ENCODE measurements at regions not wholly inside any gene's neighbourhood (a gene's known extent, or its start where the extent isn't known, plus 50 kb on each side); places are given as distances from the start of the nearest gene placed in this dataset.
"Not testable (repeated sequence)": the region's sequence is repeated elsewhere in the genome, so short reads cannot be mapped to it uniquely, and the experiment has no call there.

DNA sequence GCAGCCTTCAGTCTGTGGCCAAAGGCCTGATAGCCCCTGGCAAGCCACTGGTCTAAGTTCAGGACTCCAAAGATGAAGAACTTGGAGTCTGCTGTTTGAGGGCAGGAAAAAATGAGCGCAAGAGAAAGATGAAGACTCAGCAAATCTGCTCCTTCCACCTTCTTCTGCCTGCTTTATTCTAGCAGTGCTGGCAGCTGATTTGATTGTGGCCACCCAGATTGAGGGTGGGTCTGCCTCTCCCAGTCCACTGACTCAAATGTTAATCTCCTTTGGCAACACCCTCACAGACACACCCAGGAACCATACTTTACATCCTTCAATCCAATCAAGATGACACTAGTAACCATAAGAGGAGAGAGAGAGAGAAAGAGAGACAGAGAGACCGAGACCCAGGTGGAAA lies 127.6 kb downstream of the UTP18 start:
- DNase-seq: no peak

DNA sequence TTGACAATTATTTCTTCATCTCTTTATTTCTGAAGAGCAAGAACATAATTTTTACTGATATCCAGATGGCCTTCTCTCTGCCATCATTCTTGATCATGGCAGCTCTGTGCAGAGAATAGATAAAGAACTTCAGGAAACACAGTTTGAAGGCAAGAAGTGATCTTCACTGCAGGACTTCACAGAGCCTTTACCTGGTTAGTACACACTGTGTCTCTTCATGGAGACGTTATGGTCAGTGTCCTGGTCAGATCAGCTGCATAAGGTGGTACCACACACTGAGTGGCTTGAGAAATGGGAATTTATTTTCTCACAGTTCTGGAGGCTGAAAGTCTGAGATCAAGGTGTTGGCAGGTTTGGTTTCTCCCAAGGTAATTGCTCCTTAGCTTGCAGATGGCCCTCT lies 129.5 kb downstream of the UTP18 start:
- no peak for DNase-seq

DNA sequence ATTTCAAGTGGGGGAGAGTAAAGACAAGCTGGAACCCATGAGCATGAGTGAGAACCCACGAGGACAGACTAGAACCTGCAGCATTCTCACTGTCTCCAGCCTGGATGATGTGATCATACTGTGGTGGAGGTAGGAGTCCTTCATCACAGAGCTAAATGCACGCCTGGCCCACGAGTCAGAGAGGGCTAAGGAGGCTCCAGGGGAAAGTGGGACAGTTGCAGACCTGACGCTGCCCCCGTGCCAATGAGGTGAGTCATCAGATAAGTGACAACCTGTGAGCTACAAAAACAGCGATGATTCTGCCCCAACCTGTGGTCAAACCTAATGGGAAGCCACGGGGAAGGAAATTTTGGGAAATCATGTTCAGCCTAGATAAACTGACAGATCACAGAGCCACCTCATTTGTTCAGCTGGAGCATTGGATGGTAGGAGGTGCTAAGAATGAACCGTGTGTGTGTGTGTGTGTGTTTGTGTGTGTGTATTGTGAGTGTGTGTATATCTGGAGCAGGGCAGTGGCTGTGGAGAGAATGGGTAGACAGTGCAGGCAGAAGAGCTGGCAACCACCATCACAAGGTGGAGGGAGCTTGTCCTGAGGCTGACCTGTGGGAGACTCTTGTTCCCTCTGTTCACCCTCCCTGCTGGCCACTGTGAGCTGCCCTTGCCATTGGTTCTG lies 131.8 kb downstream of the UTP18 start:
- DNase-seq: no peak

DNA sequence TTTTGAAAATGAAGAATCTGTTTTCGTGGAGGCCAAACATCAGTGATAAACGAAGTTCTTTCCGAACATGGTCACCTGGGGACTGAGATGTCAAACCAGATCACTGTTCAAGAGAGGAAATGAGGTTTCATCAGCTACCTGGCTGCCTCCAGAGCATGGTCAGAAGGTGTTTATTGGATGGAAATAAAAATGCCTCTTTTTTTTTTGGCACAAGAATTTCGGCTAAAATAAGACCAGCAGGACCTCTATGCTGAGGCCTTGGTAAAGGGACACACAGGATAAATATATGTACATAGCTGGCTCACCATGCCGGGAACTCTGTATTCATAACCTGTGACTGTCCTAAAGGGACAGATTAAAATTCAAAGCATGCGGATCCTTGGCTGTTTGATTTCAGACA lies 135.3 kb downstream of the UTP18 start:
- DNase-seq: no peak

DNA sequence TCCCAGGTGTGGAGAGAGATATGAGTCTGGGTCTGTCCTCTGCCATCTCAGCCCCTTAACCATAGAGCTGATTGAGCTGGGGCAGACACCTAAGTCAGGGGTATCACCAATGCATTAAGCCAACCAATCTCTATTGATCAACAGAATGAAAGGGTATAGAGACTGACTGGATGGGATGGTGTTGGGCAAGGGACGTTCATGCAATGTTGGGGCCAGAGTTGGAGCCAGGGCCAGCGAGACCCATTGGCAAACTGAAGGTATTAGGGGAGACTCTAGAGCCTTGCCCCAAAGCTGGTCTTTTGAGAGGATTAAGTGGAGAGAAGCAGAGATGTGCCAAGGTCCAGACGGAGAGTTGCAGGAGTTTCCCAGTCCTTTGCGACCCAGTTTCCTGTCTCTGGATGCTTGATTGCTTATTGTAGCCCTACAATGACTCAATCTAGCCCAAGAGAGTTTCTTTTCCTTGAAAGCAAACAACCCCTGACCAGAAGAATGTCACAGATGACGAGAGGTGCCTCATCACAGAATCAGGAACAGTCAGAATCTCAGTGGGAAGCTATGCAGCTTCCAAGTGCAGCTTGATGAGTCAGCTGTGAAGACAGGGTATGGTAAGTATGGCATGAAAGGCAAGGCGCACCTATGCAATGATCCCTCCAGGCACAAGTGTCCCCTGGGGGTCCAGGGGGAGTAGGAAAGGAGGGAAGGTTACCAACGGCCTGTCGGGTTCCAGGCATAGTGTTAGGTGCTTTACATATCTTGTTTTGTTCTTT lies 137.2 kb downstream of the UTP18 start:
- DNase-seq: no peak

DNA sequence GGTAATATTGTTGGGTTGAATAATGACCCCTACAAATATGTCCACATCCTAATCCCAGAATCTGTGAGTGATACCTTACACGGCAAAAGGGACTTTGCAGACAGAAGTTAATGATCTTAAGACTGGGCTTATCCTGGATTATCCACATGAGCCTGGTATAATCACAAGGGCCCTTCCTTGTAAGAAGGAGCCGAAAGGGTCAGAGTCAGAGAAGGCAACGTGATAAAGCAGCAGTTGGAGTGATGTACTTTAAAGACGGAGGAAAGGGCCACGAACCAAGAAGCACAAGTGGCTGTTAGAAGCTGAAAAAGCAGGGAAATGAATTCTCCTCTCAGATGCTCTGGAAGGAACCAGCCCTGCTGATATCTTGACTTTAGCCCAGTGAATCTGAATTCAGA lies 137.8 kb downstream of the UTP18 start:
- DNase-seq: no peak

DNA sequence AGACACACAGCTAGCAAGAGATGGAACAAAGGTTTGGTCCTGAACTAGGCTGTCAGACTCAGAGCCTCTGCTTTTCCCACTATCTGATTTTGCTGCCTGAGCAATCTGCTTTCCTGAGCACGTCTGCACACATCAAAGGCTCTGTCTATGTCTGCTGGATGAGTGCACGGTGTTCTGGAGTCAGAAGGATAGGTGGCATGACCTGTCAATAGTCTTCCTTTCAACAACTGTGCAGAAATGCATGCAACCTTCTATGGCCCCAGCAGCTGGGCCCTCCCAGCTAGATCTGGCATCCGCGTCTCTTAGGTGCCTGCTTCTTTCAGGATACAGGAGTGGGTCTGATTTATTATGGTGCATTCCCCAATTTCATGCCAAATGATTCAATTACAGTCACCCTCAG lies 138.3 kb downstream of the UTP18 start:
- no peak for DNase-seq

DNA sequence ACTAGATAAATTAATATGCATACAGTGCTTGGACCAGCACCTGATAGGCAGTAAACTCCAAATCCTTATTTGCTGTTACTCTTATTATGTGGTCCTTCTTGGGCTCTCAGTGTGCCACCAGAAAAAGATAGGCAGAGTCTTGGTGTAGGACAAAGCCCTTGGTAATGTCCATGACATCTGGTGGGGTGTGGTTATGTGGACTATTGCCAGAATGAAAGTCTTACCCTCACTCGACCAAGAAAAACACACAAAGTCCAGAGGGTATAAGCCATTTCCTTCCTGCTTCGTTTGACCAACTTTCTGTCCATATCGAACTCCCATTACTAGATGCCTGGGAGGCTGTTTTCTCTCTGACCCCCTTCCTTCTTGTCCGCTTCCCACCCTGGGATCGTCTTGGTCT lies 140.9 kb downstream of the UTP18 start:
- DNase-seq: no peak

DNA sequence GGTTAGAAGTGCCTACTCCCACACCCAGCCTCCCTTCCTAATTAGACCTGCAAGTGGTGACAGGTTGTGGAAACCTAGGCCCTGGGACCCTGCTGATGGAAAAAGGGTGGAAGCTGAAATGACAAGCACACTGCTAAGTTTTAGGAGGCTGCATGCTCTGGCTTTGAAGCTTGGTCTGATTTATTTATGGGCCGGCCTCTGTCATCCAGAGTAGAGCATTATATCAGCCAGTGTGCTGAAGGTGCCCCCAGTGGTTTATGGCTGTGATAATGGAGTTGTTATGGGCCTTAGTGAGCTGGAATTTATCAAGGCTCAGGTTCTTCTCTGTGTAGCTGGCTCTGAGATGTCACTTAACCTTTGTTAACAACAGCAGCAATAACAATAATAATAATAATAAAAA lies 142.6 kb downstream of the UTP18 start:
- no peak for DNase-seq

DNA sequence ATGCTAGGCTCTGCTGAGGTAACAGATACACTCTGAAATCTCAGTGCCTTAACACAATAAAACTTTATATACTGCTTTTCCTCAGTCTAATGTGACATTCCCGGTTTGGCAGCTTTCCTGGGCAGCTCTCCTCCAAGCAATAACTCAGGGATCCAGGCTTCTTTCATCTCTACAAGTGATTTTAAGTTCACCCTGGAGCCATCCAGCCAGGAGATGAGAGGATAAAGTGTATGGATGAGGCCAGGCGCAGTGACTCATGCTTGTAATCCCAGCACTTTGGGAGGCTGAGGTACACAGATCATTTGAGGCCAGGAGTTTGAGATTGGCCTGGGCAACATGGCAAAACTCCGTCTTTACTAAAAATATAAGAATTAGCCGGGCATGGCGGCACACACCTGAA lies 147.2 kb downstream of the UTP18 start:
- no peak for DNase-seq

DNA sequence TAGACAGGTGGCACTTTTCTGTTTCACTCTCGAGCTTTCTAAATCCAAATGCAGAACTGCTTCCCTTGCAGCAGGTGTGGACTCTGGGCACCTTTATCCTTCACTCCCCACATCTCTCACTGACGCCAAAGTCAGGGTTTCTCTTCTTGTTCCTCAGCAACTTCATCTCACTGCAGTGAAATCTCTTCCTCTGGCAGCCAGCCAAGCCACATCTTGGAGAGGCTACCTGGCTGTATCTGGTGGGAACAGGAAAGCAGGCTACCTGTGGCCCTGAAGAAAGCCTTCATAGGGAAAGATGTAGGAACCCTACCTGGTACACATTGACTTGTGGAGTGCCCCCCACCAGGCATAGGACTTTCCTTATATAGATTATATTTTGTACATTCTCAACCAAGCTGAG lies 159.1 kb downstream of the UTP18 start:
- DNase-seq: no peak

DNA sequence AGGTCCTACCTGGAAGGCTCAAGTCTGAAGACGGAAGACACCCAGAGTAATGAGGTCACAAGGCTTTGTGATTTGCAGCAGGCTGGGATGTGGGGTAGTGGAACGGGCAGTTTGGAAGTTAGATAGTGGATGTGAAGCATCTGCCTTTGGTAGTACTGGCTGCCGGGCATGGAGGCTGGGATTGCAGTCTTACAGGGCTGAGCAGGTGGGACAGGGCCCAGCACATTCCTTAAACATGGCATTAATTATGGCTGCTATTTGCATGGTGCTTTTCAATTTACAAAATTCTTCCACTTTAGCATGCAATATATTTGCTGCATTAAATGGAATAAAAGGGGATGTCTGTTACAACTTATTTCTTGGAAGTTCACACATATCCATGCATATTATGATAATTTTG lies 161.2 kb downstream of the UTP18 start:
- no peak for DNase-seq

DNA sequence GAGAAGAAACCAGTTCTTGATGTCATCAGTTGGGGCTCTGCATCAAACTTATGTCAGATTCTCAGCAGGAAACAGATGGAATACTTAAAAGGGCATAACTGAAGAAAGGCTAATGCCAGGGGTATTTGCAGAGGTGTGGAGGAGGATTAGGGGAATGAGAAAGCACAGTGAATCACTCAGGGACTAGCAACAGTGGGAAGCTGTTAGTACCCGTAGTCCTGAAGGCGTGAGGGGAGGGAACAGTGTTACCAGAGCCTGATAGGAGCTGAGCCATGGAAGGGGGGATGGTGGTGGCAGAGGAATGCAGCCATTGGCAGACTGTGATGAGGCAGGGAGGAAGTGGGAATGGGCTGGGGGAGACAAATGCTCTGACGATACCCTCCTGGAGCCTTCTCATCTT lies 162.3 kb downstream of the UTP18 start:
- no peak for DNase-seq

DNA sequence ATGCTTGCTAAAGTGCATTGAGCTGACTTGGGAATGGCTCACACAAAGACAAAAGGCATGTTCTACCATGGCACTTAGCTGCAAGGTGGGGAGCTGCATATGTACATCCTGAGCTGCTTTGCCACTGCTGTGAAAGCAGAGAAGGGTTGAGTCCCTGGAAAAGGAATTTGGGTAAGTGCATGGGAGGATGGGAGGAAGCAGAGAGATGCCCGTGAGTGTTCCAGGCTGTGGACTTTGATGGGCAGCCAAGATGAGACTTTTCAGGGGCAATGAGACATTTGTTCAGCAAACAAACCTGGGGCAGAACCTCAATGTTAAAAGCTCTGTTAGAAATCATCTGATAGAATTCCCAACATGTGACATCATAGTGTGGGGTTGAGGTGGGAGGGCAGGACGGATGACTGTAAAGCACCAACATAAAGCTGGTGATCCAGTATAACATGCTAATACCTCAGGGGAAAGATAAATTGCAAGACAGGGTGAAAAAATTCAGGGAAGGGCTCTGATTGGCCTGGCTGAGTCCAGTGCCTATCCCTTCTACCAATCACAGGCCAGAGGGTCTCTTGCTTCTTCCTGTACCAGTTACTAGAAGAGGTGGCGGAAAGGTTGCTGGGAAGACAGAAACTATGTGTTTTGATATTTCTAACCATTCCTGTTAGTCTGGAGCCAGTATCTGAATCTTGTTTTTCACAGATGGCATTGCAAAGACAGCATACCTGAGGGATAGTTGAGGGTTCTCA lies 163.2 kb downstream of the UTP18 start:
- DNase-seq: no peak

DNA sequence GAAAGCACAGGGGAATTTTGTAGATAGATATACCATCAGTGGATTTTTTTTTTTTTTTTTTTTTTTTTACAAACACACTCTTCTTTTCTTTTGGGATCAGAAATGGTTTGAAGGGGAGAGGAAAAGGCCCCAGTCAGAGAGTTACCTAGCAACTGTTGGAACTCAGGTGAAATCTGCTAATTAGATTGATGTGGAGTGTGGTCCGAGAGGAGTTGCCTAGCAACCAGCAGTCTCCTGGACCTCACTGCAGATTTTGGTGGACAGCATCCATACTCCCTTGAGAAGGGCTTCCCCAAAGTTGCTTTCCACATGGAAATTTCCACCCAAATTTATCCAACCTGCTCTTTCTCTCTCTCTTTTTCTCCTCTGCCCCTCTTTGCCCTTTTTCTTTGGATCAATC lies 165.4 kb downstream of the UTP18 start:
- no peak for DNase-seq

DNA sequence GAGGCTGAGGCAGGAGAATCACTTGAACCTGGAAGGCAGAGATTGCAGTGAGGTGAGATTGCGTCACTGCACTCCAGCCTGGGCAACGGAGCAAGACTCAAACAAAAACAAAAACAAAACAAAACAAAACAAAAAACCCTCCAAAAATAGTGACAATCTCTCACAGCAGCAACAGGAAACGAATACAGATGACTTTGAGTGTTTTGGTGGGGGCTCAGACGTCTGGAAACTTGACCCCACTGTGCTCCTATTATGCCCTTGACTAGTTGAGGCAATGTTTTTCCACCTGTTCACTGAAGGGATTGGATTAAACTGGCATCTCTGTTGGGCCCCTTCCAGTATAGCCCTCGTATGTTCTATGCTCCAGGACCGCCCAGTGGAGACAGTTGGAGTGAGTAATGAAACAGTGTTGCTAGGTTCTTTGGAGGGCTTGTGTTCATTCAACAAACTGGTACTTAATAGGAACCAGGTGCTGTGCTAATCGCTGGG lies 167.0 kb downstream of the UTP18 start:
- DNase-seq: no peak

DNA sequence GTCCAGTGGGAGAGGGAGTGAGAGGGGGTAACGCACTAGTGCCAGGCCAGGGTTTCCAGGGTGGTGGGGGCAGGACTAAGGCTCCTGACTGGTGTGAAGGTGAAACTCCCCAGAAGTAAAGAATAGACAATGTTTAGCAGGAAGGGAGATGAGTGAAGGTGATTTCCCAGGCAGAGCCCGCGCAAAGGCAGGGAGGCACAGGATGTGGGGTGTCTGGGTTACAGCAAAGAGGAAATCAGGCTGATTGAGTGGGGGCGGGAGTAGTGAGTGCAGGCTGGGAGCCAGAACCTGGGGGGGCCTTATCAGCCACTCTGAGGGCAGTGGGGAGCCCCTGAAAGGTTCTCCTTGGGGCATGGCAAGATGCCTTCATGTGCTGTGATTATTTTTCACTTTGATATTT lies 167.5 kb downstream of the UTP18 start:
- DNase-seq: no peak

DNA sequence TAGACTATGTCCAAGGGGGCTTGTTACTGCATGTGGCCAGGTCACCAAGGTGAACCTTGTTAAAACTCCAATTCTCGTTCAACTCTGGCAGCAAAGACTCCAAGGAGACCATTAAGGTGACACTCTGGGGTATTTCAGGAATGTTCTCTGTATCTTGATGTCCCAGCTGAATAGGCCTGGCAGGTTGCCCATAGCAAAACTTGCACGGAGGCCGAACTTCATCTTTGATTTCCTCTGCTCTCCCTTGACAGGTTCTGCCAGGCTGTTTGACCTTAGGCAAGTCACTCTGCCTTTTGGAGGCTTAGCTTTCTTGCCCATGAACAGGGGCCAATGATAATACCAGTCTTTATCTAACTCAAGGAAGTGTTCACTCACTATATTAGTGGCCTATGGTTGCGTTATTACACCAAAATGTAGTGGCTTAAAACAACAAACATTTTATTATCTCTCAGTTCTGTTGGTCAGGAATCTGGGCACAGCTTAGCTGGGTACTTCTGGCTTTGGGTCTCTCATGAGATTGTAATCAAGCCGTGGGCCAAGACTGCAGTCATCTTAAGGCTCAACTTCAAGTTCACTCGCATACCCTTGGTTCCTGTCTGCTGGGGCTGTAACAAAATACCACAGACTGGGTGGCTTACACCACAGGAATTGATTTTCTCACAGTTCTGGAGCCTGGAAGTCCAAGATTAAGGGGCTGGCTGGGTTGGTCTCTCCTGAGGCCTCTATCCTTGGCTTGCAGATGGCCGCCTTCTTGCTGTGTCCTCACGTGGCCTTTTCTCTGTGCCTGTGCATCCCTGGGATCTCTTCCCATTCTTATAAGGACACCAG lies 168.5 kb downstream of the UTP18 start:
- no peak for DNase-seq

DNA sequence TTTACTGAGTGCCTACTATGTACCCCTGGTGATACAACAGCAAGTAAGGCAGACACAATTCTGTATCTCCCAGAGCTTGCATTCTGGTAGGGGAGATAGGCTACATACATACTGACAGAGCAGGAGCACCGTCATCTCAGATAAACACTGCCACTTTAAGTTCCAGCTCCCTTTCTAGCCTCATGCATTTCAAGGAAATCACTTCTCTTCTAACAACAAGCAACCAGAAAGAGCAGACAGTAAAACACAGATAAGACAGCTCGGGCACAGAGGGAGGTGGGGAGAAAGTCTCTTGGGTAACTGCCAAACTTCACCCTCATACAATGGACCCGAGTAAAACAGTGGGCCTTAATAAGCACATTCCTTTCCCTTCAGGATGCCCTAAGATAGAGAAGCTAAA lies 169.6 kb downstream of the UTP18 start:
- DNase-seq: not testable (repeated sequence)

DNA sequence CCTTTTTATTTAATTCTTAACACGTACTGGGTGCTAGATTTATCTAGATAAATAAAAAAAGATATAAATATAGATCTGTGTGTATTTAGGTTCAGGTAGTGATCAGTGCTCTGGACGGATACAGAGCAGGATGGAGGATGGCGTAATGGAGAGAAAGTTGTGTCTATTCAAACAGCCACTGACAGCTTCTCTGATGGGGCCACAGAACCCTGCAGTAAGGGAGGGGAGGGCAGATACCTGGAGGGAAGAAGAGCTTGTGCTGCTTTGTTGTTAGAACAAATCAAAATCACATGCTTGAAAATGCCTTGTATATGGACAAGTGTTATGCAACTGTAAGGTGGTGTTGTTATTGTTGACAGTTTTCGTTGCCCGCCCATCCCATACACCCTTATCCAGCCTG lies 170.2 kb downstream of the UTP18 start:
- DNase-seq: no peak

DNA sequence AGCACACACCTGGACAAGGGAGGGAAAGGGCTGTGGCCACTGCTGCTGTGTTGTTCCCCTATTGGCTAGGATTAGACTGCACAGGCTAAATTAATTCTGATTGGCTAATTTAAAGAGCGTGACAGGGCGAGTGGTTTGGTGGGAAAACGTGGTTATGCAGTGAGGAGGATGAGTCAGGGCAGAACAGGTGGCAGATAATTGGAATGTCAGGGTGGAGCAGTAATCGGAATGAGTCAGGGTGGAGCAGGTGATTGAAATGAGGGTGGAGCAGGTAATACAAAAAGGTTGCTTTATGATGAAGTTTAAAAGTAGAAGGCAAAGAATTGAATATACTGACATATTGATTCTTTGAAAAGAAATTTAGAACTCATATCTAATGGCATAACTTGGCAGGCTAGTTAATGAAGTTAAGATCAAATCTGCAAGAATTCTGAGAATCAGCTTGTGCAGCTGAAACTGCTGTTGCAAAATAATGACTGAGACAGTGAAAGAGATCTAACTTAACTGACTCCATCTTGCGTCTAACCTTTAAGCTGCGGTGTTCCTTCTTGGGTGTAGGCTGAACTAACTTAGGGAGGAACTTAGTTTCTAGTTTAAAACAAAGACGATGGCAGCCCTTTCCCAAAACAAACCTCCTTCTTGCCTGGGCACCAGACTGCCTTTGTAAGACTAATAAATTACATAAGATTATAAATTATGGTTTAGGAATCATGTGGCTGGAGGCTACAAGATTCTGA lies 174.3 kb downstream of the UTP18 start:
- no peak for DNase-seq

All from hypothalamus (tissue), 51 donors.